ENCODE measurements at regions not wholly inside any gene's neighbourhood (a gene's known extent, or its start where the extent isn't known, plus 50 kb on each side); places are given as distances from the start of the nearest gene placed in this dataset.
"Not testable (repeated sequence)": the region's sequence is repeated elsewhere in the genome, so short reads cannot be mapped to it uniquely, and the experiment has no call there.

GRCh38 chr12:131413471-131413870 is 297.4 kb upstream of the SFSWAP start:
- no peak for DNase-seq (ENCODE audit: low spot score)

GRCh38 chr12:131414155-131414922 is 296.6 kb upstream of the SFSWAP start:
- not testable (repeated sequence) for DNase-seq (ENCODE audit: low spot score)

DNA sequence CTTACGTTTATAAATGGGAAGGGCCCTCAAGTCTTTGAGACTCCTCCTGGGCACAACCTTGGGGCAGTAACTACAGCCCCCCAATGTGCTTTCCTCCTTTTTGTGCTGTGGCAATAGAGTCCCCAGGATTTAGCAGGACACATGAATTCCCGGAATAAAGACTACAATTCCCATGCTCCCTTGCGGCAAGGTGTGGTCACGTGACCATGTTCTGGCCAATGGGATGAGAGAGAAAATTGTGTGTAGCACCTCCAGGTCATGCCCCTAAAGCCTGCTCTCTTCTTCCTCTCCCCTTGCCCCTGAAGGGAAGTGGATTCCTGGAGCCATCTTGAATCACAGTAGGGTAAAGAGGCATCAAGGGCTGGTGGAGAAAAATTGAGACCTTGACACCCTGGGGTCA is 295.1 kb upstream of the SFSWAP start:
- DNase-seq (ENCODE audit: low spot score), result no peak

GRCh38 chr12:131418121-131418520 is 292.8 kb upstream of the SFSWAP start:
- DNase-seq (ENCODE audit: low spot score), result no peak

DNA sequence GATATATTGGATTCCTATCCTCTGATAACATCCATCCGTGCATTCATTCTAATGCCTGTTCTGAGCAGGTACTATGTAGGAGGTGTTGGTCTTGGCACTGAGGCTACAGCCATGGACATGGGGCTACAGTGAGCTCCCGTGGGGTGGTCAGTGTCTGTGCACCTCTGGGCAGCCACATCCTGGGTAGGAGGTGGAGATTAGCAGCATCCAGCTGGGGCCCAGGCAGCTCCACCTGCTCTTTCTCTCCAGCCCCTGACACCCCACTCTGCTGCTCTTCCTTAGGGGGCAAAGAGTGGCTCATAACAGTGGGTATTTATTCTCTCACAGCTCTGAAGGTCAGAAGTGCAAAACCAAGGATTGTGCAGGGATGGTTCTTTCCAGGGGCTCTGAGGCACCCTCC is 292.0 kb upstream of the SFSWAP start:
- DNase-seq (ENCODE audit: low spot score), result no peak

DNA sequence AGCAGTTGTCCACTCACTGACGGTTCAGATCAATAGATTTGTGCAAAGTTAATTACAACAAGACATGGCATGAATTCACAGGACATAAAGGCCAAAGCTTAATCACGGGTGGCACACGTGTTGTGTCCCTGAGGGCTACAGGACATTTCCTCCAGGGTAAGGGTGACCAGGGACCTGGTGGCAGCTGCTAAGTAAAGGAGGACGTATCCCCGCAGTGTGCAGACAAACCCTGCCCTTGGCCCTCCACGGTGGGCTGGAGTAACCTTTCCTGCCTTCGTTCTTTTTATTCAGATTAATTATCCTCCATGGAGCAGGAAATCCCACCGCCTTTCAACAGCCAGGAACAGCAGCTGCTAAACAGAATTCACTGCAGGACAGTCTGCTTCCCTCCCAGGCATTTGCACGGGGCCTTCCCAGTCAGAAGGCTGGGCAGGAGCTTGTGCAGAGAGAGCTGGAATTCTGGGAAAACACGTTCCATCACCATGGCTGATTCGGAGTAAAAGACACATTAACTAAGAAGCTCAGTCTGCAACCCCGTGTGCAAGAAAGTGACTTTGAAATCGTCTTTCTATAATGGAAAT is 289.9 kb upstream of the SFSWAP start:
- DNase-seq (ENCODE audit: low spot score), result no peak

DNA sequence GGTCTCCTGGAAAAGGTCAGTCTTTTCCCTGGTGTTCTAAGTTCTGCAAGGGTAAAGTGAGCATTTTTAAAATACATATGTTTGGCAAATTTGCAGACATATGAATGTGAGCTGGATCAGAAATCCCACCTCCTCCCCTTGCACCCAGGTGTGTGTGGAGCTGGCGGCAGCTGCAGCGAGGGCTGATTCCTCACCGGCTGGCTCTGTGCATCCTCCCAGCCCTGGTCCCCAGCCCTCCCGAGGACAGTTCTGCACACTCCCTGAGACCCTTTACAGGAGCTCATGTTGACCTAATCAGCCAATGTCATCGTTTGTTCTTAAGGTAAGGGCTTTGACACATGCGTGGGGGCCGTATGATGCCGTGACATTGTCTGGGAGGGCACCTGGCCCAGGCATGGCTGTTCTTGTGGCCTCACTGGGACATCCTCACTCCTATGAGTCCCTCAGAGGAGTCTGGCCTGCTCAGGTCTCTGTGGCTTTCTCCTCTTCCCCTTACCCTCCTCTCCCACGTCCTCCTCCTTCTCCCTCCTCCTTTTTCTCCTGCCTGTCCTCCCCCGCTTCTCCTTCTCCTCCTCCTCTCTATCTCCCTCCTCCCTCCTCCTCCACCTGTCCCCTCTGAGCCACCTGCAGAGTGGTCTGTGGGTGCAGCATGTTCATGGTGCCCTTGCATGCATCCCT is 289.2 kb upstream of the SFSWAP start:
- DNase-seq (ENCODE audit: low spot score), result no peak

DNA sequence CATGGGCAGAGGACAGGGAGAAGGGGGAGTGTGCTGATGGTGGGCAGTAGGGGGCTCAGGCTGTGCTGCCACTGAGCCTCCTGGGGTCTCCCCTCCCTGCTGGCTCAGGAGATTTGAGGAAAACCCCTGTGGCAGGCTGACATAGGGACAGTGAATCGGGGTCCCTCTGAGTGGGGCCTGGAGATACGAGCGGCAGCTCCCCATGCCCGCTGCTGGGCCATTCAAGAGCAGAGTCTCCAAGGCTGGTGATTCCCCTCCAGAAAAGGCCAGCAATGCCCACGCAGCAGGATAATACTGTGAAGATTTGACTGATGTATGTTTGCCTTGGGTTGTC is 288.7 kb upstream of the SFSWAP start:
- no peak for DNase-seq (ENCODE audit: low spot score)

- no peak for DNase-seq (ENCODE audit: low spot score)
Observed at GRCh38 chr12:131422744-131423143, 288.1 kb upstream of the SFSWAP start.

- DNase-seq (ENCODE audit: low spot score), result no peak
Observed at GRCh38 chr12:131424270-131424669, 286.6 kb upstream of the SFSWAP start.

GRCh38 chr12:131425112-131426075 is 285.5 kb upstream of the SFSWAP start:
- no peak for DNase-seq (ENCODE audit: low spot score)

GRCh38 chr12:131428091-131428685 is 282.7 kb upstream of the SFSWAP start:
- DNase-seq (ENCODE audit: low spot score), result no peak

DNA sequence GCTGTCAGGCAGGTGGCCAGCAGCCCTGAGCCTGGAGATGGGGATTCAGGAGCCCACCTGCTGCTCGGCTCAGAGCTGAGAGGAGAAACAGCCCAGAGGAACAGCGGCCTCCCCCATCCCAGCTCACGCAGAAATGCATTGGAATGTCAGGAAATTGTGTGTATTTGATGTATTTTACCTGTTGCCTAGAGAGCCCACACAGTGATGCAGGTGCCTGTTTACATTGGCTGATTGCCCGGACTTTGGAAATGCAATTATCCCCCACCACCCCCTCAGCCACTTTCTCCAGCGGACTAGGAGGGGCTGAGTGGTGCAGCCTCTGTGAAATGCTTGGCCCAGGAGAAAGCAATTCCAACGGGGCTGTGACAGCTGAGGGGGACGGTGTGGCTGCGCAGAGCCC is 281.7 kb upstream of the SFSWAP start:
- not testable (repeated sequence) for DNase-seq (ENCODE audit: low spot score)

- DNase-seq (ENCODE audit: low spot score), result not testable (repeated sequence)
Observed at GRCh38 chr12:131429697-131430096, 281.2 kb upstream of the SFSWAP start.

DNA sequence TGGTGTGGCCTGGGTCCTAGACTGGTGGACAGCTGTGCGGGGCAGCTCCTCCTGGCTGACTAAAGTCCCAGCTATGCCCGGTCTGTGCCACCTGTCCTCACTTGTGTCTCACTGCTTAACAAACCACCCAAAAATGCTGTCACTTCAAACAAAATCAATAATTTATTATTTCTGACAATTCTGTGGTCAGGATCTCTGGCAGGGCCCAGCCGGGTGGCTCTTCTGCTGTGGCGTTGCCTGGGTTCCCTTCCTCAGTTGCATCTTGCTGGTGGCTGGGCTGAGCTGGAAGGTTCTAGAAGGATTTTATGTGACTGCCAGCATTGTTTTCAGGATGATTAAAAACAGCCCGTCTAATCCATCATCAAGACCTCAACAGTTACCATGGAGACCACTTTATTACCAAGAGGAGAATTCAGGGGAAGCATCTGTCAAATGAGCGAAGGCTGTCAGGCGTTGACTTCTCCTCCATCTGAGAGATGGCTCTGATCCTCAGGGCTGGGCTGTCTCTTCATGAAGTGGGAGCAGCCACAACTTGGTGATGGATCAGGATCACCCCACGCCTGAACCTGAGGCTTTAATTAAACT is 280.6 kb upstream of the SFSWAP start:
- DNase-seq (ENCODE audit: low spot score), result no peak

GRCh38 chr12:131431126-131431655 is 279.7 kb upstream of the SFSWAP start:
- not testable (repeated sequence) for DNase-seq (ENCODE audit: low spot score)

DNA sequence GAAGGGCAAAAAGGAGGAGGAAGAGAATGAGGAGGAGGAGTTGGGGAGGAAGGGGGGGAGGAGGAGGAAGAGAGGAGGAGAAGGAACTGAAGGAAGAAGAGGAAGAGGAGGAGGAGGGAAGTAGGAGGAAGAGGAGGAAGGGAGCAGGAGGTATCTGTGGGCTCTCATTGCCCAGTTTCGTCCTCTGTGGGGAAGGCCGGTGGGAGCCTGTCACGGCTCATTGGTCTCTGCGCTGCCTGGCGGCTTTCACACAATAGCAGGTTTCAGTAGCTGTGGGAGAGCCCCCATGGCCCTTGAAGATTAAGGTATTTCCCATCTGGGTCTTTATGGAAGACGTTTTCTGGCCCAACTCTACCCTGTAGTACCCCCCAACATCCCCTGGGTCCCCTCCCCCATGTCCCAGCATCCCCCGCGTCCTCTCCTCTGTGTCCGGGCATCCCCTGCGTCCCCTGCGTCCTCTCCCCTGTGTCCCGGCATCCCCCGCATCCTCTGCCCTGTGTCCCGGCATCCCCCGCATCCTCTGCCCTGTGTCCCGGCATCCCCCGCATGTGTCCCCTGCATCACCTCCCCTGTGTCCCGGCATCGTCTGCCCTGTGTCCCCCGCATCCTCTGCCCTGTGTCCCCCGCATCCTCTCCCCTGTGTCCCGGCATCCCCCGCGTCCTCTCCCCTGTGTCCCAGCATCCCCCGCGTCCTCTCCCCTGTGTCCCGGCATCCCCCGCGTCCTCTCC is 278.2 kb upstream of the SFSWAP start:
- DNase-seq (ENCODE audit: low spot score), result no peak

DNA sequence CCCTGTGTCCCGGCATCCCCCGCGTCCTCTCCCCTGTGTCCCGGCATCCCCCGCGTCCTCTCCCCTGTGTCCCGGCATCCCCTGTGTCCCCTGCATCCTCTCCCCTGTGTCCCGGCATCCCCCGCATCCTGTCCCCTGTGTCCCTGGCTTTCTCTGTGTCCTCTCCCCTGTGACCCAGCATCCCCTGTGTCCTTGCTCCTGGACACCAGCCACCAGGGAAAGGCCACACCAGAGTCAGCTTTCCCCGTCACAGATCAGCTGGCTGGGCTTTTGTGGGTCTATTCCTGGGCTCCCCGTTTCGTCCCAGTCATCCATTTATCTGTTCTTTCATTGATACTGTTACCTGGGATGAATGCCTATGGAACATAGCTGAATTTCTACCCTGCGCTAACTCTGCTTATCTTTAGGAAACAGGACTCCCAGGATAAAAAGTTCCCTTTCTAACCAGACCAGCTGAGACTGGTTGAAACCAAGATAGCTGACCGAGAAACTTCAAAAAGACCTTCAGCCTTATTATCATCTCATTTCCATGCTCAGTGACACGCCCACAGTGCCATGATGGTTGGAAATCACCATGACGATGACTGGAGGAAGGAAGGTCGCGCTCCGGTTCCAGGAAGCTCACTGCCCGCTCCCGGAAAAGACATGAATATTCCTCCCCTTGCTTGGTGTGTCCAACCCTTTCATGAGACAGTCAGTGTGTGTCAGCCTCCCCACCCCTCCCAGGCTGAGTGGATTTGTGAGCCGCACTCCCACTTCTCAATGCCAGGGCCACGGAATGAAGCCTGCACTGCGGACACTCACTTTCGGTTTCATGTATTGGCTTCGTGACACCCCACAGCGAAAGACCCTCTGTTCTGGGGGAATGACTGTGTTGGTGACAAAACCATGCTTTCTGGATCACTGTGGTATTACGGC is 276.4 kb upstream of the SFSWAP start:
- DNase-seq (ENCODE audit: low spot score), result no peak

DNA sequence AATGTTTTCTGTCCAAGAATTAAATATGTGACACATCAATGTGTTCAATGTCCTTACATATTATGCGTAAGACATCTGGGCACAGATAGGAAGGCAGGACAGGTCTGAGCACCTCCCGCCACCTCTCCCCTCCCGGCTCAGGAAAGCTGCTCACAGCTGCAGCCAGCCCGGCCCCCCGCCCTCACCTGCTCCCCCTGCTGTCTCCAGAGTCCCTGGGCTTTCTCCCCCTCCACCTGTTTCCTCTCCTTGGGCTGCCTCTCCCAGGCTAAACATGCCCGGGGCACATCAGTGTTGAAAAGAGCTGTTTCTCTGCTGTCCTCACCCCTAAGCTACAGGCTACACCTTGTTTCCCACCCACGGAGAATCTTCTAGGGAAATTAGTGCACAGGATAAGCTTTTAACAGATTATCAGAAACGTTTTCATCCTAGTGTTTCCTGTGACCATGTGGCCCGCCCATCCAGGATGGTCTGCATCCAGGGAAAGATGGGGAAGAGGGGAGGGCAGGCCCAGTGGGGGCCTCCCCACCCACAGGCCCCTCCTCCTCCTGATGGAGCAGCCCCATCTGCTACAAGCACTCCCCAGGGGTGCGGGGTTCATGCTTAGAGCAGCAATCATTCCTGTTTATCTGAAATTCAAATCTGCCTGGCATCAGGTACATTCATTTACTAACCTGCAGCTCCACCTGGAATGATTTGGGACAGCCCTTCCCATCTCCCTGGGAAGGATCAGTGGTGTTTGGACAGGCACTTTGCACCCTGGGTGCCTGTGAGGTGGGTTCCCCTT is 273.8 kb upstream of the SFSWAP start:
- DNase-seq (ENCODE audit: low spot score), result no peak

Measured in CD4-positive, alpha-beta T cell treated with Interleukin-2 at 100 ng/mL for 4 hours (primary cell).